ENCODE measurements at regions not wholly inside any gene's neighbourhood (a gene's known extent, or its start where the extent isn't known, plus 50 kb on each side); places are given as distances from the start of the nearest gene placed in this dataset.

DNA sequence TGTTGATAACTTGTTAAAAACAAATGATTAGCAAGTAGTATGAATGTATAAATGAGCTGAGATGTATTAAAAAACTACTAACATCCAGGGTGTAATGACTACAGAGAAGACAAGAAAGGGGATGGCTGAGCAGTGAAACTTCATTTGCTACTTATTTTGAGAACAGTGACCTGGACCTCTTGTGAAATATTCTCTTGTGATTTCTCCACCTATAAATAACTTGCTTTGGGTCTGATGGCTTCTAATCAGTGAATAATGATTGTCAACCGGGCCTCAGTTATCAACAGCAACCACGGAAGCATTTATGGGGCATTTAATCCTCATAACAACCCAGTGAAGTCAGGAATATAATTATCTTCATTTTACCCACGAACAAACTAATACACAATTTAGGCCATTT, 154.2 kb upstream of the HAND2 start:
- Histone ChIP-seq H3K4me2 (ENCODE audit: insufficient read depth, low read length) (no peak overlapping the region), H3K27me3 (ENCODE audit: control insufficient read depth in 2 of 2, insufficient read depth in 2 of 2, low read length in 2 of 2) (peaks cover 0 to 3% of the 10 kb centered on the region in 2 experiments; a peak in 2 of 5 replicates), H3K9ac (ENCODE audit: insufficient read depth in 1 of 2, low read depth in 2 of 2, low read length in 2 of 2) (no peak overlapping the region), H2AFZ (ENCODE audit: low read depth, low read length) (no peak overlapping the region), H3K9me1 (ENCODE audit: control insufficient read depth, insufficient read depth, low read length) (no peaks in the 10 kb centered on the region), H3K27ac (ENCODE audit: extremely low read depth, low read depth, low read length) (no peak overlapping the region), H3K36me3 (ENCODE audit: control insufficient read depth, insufficient read depth, low read length) (no peaks in the 10 kb centered on the region), H3K9me3 (replicated peaks; ENCODE audit: control insufficient read depth, insufficient read depth, low read depth, low read length) (no peaks in the 10 kb centered on the region), H3K4me3 (no peak overlapping the region), H4K20me1 (replicated peaks; ENCODE audit: control insufficient read depth, insufficient read depth, low read length) (no peaks in the 10 kb centered on the region), H3K4me1 (replicated peaks in 1 of 2; ENCODE audit: control insufficient read depth in 2 of 2, insufficient read depth in 2 of 2, low read length in 2 of 2) (no peaks in the 10 kb centered on the region), H3K79me2 (ENCODE audit: control insufficient read depth, insufficient read depth, low read length) (no peaks in the 10 kb centered on the region)
- ATAC-seq (no peak), FAIRE-seq (no peak), DNase-seq (ENCODE audit: extremely low read depth in 1 of 4, low spot score in 3 of 4) (no peak)
- POLR2A ChIA-PET: no interaction called here
- 0% methylated on average over 3 of the region's 3 CpGs for WGBS (ENCODE audit: insufficient coverage, low coverage, missing lambda C conversion rate)
- intact Hi-C loops (cut with micrococcal nuclease) (no loop called here), in situ Hi-C loops (cut with MboI) (no loop called here)
- no TSS peak for BruUV-seq (replicated peaks)
- CTCF ChIA-PET (ENCODE audit: low intra/inter-chr PET ratio): no interaction called here
- TF ChIP-seq ARNT (IDR thresholded peaks at IDR 0.05) (no peak), NEUROD1 (IDR thresholded peaks at IDR 0.05; ENCODE audit: borderline replicate concordance, low read depth, low read length, partially characterized antibody) (no peak), FOXJ3 (CRISPR knock-in tag; IDR thresholded peaks at IDR 0.05) (no peak), ZNF444 (CRISPR knock-in tag; IDR thresholded peaks at IDR 0.05) (no peak), GTF2E2 (tag; IDR thresholded peaks at IDR 0.05) (no peak), ZNF263 (CRISPR knock-in tag; IDR thresholded peaks at IDR 0.05; ENCODE audit: borderline replicate concordance) (no peak), ELF2 (CRISPR knock-in tag; IDR thresholded peaks at IDR 0.05) (no peak)
- TF ChIP-seq, protein P1, sequence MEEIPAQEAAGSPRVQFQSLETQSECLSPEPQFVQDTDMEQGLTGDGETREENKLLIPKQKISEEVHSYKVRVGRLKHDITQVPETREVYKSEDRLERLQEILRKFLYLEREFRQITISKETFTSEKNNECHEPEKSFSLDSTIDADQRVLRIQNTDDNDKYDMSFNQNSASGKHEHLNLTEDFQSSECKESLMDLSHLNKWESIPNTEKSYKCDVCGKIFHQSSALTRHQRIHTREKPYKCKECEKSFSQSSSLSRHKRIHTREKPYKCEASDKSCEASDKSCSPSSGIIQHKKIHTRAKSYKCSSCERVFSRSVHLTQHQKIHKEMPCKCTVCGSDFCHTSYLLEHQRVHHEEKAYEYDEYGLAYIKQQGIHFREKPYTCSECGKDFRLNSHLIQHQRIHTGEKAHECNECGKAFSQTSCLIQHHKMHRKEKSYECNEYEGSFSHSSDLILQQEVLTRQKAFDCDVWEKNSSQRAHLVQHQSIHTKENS (CRISPR knock-in tag; IDR thresholded peaks at IDR 0.05): no peak
- TF ChIP-seq, protein P2, sequence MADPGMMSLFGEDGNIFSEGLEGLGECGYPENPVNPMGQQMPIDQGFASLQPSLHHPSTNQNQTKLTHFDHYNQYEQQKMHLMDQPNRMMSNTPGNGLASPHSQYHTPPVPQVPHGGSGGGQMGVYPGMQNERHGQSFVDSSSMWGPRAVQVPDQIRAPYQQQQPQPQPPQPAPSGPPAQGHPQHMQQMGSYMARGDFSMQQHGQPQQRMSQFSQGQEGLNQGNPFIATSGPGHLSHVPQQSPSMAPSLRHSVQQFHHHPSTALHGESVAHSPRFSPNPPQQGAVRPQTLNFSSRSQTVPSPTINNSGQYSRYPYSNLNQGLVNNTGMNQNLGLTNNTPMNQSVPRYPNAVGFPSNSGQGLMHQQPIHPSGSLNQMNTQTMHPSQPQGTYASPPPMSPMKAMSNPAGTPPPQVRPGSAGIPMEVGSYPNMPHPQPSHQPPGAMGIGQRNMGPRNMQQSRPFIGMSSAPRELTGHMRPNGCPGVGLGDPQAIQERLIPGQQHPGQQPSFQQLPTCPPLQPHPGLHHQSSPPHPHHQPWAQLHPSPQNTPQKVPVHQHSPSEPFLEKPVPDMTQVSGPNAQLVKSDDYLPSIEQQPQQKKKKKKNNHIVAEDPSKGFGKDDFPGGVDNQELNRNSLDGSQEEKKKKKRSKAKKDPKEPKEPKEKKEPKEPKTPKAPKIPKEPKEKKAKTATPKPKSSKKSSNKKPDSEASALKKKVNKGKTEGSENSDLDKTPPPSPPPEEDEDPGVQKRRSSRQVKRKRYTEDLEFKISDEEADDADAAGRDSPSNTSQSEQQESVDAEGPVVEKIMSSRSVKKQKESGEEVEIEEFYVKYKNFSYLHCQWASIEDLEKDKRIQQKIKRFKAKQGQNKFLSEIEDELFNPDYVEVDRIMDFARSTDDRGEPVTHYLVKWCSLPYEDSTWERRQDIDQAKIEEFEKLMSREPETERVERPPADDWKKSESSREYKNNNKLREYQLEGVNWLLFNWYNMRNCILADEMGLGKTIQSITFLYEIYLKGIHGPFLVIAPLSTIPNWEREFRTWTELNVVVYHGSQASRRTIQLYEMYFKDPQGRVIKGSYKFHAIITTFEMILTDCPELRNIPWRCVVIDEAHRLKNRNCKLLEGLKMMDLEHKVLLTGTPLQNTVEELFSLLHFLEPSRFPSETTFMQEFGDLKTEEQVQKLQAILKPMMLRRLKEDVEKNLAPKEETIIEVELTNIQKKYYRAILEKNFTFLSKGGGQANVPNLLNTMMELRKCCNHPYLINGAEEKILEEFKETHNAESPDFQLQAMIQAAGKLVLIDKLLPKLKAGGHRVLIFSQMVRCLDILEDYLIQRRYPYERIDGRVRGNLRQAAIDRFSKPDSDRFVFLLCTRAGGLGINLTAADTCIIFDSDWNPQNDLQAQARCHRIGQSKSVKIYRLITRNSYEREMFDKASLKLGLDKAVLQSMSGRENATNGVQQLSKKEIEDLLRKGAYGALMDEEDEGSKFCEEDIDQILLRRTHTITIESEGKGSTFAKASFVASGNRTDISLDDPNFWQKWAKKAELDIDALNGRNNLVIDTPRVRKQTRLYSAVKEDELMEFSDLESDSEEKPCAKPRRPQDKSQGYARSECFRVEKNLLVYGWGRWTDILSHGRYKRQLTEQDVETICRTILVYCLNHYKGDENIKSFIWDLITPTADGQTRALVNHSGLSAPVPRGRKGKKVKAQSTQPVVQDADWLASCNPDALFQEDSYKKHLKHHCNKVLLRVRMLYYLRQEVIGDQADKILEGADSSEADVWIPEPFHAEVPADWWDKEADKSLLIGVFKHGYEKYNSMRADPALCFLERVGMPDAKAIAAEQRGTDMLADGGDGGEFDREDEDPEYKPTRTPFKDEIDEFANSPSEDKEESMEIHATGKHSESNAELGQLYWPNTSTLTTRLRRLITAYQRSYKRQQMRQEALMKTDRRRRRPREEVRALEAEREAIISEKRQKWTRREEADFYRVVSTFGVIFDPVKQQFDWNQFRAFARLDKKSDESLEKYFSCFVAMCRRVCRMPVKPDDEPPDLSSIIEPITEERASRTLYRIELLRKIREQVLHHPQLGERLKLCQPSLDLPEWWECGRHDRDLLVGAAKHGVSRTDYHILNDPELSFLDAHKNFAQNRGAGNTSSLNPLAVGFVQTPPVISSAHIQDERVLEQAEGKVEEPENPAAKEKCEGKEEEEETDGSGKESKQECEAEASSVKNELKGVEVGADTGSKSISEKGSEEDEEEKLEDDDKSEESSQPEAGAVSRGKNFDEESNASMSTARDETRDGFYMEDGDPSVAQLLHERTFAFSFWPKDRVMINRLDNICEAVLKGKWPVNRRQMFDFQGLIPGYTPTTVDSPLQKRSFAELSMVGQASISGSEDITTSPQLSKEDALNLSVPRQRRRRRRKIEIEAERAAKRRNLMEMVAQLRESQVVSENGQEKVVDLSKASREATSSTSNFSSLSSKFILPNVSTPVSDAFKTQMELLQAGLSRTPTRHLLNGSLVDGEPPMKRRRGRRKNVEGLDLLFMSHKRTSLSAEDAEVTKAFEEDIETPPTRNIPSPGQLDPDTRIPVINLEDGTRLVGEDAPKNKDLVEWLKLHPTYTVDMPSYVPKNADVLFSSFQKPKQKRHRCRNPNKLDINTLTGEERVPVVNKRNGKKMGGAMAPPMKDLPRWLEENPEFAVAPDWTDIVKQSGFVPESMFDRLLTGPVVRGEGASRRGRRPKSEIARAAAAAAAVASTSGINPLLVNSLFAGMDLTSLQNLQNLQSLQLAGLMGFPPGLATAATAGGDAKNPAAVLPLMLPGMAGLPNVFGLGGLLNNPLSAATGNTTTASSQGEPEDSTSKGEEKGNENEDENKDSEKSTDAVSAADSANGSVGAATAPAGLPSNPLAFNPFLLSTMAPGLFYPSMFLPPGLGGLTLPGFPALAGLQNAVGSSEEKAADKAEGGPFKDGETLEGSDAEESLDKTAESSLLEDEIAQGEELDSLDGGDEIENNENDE (IDR thresholded peaks at IDR 0.05; ENCODE audit: low read depth, low read length): no peak
- TF ChIP-seq, protein P3, sequence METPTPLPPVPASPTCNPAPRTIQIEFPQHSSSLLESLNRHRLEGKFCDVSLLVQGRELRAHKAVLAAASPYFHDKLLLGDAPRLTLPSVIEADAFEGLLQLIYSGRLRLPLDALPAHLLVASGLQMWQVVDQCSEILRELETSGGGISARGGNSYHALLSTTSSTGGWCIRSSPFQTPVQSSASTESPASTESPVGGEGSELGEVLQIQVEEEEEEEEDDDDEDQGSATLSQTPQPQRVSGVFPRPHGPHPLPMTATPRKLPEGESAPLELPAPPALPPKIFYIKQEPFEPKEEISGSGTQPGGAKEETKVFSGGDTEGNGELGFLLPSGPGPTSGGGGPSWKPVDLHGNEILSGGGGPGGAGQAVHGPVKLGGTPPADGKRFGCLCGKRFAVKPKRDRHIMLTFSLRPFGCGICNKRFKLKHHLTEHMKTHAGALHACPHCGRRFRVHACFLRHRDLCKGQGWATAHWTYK (CRISPR knock-in tag; IDR thresholded peaks at IDR 0.05): no peak

All from K562 (cell line).